ENCODE measurements at regions not wholly inside any gene's neighbourhood (a gene's known extent, or its start where the extent isn't known, plus 50 kb on each side); places are given as distances from the start of the nearest gene placed in this dataset.

DNA sequence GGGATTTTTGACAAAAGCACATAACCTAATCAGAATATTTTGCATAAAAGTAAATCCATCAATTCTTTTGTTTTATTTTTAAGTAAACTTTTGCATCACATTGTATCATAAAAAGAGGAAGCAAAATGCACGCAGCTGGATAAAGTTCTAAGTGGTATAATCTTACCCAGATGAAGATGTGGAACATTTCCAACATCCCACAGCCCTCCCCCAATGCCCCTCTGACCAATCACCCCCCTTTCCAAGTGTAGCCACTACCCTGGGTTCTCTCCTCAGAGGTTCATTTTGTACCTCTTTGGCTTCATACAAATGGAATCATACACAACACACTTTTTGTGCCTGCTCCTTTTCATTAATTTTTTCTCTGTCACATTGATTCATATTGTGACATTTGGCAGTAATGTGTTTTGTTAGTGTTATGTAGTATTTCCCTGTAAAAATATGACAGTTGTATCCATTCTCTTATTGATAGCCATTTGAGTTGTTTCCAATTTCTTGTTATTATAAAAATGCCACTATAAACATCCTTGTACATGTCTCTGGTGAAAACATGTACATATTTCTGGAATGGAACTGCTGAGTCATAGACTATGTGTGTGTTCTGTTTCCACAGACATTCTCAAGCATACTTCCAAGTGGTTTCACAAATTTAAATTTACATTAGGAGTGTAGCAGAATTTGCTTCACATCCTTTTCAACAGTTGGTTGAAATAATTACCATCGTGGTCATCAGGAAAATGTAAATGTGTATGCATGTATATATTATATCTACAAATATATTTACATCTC lies 92.9 kb upstream of the SYNDIG1 start:
- peak; percentile 16 for DNase-seq (ENCODE audit: low read depth)

DNA sequence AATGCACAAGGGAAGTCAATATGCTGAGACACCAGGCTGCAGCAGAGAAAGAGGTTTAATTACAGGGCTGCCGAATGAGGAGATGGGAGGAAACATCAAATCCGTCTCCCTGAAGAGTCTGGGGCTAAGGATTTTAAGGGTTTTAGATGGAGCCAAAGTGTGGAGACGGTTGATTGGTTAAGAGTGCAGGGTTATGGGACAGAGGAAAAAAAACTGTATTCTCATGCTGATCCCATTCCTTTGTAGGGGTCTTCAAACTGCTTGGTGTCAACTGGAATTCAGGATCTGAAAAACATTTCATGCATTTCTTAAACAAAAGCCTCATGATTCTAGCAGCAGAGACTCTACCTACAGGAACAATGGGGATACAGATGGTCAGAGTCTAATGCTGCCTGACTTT lies 96.1 kb upstream of the SYNDIG1 start:
- DNase-seq (ENCODE audit: low read depth): no peak

DNA sequence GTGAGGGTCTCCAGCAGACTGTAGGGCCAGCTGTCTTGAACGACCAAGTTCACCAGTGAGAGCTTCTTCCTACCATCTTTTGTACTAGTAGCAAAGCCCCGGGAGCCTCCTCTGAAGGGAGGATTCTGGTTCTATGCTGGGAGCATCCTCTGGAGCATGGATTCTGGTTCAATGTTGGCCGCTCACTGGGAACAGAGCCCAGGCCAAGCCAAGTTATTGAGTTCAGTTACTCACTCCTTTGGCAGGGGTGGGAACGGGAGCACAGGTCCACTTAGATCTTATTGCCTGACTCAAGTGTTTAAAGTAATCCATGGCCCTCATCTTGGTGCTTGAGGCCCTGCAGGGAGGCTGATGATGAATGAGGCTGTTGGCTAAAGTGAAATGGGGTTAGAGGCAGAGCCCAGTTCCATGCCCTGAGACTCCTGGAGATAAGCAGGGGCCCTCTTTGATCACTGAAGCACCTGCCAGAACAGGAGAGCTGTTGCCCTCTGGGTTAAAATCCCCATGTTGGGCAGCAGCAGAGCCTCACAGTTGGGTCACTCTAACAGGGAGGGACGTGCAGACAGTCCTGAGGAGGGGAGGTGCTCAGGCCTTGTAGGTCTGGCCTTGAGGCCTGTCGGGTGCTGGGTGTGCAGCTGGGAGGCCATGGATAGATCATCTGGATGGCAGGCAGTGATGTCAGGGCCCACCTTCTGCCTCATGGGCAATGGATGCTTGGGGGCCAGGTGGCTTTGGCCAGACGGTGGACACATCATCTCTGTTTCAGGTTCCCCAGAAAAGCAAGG lies 98.3 kb upstream of the SYNDIG1 start:
- DNase-seq (ENCODE audit: low read depth): no peak

DNA sequence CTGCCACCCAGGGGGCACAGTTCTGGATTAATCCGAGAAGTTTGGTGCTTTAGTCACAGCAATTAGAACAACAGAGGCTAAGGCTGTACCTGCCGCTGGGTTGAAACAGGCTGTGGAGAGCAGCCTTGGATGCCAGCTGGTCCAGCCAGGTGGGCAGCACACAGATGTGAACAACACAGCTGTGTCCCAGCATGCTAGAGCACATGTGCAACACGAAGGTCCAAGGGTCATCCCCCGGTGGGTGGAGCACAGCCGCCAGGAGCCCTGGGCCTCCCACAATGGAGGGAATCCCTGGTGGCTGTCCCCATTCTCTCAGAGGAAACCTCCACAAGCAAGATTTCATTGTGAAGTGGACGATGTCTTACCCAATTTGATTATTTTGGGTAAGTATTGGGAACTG lies 99.2 kb upstream of the SYNDIG1 start:
- DNase-seq (ENCODE audit: low read depth): no peak

DNA sequence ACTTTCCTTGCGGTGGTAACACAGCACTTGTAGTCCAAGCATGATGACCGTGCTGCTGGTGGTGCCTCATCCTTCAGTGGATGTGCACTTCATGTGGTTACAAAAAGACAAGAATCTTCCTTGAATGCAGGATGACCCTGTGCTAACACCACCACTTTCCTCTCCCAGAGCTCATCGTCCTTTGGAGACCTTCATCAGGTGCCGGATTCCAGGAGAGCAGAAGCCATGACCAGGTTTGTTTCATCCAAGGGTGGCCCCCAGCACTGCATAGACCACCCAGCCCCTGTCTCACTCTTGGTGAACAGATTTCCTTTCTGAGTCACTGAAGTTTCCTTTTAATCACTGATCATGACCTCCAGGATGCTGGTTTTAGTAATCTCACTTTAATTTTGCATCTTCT lies 101.2 kb upstream of the SYNDIG1 start:
- DNase-seq (ENCODE audit: low read depth): no peak

DNA sequence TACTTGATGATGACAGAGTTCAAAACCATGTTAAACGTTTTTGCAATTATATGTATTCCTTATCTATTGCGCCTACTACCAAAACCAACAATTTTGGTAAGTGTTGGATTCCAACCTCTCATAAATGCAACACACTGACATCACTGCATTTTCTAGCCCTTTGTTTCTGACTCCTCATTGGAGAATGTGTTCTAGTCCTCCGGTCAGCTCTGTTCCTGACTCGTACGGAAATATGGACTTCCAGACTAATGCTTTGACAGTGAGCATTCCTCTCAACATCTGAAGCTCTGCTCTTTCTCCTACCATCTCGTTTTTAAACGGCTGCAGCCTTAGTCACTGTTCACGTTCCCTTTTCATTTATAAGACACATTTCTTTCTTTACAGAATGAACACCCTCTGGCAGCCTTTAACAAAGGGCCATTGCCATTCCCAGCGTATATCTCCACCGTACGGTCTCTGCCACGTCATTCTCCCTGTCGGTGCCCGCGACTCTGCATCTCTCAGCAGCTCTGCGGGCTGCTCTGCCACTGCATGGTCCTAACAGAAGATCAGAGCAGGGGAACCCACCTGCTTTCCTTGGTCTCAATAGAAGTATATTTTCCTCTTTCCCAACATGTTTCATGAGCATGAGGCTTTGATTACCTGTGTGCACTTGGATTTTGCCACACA lies 103.0 kb upstream of the SYNDIG1 start:
- DNase-seq (ENCODE audit: low read depth): no peak

DNA sequence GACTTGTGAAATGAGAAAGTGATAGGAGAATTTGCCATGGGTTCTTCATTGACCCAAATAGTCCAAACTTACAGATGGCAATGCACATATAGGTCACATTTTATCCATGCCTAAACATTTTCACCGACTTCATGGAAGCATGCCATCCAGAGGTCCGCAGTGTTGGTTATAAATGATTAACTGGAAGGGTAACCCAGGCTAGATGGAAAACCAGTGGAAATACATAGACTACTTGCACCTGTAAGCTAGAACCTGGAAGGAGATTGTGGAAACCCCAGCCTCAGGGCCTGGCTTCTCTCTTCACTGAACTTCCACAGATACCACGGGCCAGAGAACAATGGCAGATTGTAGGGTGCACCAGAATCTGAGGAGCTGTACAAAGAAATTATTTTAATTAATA lies 103.8 kb upstream of the SYNDIG1 start:
- no peak for DNase-seq (ENCODE audit: low read depth)

DNA sequence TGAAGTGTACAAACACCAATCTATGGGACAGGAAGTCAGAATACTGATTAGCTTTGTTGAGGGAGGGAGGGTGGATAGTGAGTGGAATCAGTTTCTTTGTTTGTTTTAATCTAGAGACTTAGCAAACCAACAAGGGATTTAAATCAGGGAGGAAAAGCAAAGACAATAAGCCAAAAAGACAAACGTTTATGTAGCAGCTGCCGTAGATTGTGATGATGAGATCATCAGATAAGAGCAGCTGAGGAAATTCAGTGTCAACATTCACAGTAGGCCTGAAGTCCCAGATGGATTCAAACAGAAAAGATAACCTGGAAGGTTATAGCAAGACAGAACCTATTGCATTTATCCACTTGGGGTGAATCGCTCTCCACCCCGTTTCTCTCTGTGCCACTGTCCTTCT lies 104.9 kb upstream of the SYNDIG1 start:
- no peak for DNase-seq (ENCODE audit: low read depth)

DNA sequence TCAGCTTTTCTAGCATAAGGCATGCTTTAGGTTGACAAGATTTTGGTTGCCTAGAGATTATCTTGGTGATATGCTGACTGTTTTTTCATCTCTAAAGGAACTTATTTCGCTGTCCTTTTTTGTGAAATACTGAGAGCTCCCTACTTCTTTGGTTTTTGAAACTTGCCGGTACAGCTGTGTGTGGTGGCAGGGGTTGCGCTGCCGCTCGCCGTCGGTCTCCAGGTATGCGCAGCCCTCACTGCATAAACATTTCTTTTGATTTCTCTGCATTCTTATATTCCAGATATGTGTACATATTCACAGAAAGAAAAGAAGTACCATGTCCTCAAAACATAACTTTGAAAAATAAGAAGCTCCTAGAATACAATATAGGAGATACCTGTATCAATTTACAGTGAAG lies 106.4 kb upstream of the SYNDIG1 start:
- DNase-seq (ENCODE audit: low read depth): no peak

DNA sequence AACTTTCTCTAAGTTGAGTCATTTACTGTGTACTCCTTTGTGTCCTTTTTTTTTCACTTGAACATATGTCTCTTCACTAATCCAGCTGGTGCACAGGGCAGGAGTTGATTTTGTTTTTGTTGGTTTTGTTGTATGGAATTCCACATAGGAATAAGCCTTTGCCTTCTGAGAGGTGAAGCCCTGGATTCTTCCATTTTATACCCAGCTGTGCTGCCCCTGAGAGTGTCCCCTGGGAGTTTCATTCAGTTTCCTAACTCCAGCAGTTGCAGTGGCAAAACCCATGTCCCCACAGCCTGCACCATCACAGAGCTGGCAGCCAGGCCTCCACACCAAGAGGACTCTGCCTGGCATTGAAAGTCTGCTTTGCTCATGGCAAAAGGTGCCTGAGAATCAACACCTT lies 107.3 kb upstream of the SYNDIG1 start:
- DNase-seq (ENCODE audit: low read depth): no peak

DNA sequence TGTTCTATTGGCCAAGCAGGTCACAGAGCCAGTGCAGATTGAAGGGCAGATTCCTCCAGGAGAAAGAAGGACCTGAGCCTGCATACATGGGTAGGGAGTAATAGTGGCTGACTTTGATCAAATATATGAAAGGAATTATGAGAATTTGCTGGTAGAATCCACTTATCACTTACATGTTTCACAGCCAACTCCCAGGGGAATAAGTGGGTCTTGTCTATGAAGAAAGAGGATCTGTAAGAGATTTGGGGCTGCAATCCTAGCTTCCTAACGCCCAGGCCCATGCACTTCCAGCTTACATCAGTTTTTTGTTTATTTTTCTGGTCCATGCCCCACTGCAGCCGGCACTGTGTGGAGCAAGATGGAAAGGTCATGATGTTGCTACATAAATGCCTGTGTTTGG lies 107.9 kb upstream of the SYNDIG1 start:
- peak; percentile 34 for DNase-seq (ENCODE audit: low read depth)

DNA sequence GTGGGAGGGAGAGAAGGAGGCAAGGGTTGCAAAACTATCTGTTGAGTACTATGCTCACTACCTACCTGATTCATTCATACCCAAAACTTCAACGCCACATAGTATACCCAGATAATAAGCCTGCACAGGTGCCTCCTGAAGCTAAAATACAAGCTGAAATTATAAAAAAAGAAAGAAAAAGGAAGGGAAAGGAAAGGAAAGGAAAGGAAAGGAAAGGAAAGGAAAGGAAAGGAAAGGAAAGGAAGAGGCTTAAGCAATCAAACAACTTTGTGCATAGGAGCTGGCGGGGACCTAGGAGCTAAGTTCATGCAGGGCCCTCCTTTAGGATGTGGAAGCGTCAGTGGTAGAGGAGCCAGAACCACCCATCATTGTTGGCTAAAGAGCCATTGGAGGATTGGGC lies 108.9 kb upstream of the SYNDIG1 start:
- DNase-seq (ENCODE audit: low read depth): no peak

DNA sequence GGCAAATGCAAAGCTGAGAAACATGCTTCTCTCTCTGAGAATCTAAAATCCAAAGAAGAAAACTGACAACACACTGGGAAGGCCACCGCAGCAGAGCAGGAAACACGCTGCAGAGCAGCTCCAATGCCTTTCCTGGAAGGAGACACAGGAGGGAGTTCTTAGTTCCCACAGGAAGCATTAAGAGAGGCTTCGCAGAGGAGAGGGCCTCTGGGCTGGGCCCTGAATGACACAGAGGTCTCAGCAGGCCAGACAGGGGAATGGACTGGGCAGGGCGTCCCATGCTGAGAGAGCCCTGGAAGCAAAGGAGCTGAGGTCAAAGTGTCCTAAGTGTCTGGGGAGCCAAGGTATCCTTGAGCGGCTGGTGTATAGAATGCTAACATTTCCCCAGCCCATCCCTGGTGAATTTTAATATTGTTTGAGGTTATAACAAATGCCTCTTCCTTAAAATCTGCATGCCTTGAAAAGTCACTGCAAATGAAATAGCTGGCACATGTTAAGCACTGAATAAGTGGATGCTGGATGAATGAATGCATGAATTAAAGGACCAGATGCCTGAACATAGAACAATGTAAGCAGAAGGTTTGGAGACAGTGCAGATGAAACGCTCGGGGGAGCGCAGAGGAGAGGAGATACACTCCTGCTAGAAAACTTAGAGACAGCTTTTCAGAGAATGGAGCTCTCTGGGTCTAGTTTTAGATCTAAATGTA lies 110.0 kb upstream of the SYNDIG1 start:
- DNase-seq (ENCODE audit: low read depth): no peak

DNA sequence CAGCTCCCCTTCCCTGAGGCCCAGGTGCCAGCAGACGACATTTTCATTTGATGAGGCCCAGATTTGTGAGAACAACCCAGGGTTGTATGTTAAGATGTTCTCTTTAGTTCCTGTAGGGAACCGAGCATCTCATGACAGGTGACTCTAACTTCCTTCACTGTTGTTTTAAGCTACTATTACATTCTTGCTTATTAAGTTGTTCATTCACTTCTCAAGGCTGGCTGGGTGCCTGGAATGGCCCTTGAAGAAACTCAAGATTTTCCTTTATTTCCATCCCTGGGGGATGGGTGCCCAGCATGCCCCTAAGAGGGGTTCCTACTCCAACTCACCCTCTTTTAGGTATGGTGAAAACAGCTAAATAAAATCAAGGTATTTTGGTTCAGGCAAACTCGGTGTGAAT lies 111.5 kb upstream of the SYNDIG1 start:
- DNase-seq (ENCODE audit: low read depth): no peak

DNA sequence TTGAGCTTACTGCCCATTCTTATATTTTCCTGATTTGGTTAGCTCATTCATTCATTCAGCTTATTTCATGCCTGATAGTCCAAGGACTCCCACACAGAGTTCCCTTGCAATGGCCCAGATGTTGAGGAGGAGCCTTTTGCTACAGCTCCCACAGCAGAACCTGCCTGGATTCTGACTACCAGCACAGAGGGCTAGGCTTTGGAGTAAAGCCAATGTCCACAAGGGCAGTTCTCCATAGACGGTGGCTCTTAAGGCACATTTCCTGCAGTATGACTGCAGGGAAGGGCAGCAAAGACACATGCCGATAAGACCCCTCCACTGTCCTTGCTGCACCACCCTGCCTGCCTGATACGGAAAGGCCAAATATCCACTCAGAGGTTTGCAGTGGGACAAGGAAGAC lies 112.3 kb upstream of the SYNDIG1 start:
- no peak for DNase-seq (ENCODE audit: low read depth)

DNA sequence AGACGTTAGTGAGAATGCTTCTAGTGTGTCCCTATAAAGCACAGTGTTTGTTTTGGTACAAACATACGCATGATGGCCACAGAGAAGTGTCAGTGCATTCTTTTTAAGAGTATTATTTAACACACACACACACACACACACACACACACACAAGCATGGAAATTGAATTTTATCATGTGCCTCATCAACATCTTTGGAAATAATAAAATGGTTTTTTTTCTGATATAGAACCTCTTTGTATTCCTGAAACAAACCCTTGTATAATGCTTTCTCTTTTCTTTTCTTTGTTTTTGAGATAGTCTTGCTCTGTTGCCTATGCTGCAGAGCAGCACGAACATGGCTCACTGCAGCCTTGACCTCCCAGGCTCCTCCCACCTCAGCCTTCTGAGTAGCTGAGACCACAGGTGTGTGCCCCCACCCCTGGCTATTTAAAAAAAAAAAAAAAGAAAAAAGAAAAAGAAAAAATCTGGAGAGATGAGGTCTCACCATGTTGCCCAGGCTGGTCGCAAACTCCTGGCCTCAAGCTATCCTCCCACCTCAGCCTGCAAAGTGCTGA lies 116.2 kb upstream of the SYNDIG1 start:
- no peak for DNase-seq (ENCODE audit: low read depth)

DNA sequence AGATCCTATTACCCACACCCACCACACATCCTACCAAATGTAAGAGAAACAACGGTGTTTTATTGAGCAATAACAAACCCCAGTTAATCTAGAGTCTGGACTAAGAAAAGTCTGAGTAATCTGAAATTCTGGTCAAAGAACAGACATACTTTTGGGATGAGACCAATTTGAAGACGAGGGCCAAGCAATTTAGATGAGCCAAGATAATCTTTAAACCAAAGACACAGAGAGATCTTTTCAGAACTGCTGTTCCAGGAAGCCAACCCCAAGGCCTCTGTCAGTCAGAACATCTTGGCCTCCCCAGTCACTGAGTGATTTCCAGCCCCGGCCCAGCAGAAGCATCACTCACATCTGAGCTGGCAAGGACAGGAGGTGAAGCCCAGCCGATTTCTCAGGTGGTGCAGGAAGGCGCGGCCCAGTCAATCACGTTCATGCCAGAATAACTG lies 118.5 kb upstream of the SYNDIG1 start:
- DNase-seq (ENCODE audit: low read depth): no peak

DNA sequence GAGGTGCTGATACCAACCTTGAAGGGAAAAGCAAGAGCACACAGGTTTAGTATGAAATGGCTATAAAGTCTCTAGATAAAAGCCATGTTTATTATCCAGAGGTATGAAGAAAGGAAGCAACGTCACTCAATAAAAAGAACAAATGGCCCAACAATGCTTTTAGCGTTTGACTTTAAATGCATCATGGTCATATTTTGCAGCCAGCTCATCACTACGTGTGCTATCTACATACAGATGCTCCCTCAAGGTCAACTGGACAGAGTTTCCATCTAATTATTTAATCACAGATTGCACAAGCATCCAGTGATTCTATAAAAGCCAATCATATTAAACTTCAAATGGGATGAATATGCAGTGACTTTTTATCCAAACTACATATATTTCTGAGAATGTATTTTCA lies 127.6 kb upstream of the SYNDIG1 start:
- DNase-seq (ENCODE audit: low read depth): no peak

DNA sequence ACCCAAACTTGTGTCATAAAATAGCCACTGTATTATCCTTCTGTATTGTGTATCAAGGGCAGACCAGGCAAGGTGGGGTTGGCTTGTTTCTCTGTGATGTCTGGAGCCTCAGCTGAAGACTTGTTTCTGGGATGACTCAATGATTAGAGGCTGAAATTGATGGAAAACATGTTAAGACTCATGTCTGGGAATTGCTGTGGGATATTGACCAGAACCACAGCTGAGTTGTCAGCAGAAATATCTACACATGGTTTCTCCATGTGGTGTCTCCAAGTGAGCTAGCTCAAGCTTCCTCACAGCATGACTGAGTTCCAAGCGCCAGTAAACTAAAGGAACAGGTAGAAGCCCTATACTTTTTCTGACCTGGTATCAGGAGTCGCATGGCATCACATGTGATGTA lies 128.5 kb upstream of the SYNDIG1 start:
- no peak for DNase-seq (ENCODE audit: low read depth)

DNA sequence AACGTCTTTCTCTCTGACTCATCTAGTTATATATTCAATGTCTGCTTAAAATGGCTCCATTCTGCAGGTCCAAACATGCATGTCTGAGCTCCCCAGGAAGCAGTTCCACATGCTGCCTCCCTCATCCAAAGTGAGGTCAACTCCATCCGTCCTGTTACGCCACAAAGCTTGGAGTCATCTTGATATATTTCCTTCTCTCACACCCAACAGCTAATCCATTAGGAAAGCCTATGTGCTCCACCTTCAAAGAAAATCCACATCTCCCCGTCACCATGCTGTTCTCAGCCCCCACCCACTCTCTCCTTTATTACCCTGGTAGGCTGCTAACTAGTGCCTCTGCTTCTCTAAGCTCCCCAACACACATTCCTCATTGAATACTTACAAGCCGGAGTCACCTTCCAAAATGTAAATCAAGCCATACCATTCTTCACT lies 130.2 kb upstream of the SYNDIG1 start:
- DNase-seq (ENCODE audit: low read depth): no peak

DNA sequence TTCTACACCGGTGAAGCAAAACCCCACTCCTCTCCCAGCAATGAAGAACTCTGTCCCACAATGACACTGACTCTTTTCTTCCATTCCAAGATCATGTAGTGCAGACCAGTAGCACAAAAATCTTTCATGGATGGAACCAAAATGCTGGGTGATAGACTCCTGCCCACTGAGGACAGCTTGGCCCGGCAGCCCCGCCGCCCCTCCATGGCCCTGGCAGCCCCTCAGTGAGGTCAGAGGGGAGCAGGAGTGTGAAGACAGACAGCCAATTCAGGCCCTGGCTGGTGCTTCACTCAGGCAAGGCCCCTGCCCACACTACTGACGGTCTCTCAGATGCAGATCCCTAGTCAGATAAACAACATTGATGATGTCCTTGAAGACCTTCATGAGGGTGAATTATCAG lies 131.9 kb upstream of the SYNDIG1 start:
- DNase-seq (ENCODE audit: low read depth): no peak

DNA sequence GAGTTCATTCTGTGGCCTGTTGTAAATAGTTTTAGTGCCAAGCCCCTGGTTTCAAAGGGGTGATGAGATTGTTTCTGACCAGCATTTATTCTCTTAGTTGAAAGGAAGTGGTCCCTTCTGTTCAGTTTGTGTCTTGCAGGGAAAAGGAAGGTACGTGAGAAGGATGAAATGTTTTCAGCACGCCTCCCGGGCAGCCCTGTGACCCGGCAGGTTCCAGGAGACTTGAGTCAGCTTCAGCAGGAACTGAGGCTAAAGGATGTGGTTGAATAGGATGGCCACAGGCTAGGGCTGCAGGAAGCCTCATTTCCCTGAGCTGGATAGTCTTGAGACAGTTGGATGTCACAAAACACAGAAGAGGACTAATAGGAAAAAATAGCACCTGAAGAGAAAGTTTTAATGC lies 132.4 kb upstream of the SYNDIG1 start:
- no peak for DNase-seq (ENCODE audit: low read depth)
